ENCODE measurements at regions not wholly inside any gene's neighbourhood (a gene's known extent, or its start where the extent isn't known, plus 50 kb on each side); places are given as distances from the start of the nearest gene placed in this dataset.
"Not testable (repeated sequence)": the region's sequence is repeated elsewhere in the genome, so short reads cannot be mapped to it uniquely, and the experiment has no call there.

DNA sequence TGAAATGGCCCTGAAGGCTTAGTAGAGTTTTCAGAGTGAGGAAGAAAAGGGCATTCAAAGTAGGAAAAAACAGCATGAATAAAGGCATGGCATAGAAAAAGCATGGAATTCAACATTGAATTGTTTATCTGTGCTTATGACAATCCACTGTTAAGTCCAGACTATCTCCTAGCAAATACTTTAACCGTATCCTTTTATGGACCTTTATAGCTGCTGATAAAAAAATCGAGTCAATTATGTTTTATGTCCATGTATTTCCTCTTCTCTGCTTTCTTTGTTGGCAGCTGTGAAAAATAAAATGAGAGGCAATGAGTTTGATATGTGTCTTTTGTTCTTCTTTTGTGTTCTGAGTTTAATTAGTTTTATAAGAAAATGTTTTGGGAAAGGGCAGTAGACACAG is 70.4 kb downstream of the TDRD15 start:
- no peak for DNase-seq (ENCODE audit: low spot score)

DNA sequence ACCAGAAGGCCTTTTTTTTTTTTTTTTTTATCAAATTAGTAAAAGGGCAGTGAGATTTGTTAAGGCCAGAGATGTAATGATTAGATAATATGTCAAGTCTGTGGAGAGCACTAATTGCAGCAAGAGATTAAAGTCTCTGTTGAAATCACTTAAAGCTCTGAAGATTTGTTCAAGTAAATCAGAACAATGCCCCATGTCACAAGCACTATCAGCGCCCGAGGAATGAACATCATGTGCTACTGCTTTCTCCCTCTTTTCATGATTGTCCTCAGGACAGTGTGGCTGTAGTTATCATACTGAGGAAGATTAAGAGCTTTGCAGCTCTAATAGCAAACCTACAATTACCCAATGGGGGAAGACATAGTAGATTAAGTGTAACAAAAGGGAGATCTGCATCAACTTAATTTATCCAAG is 71.1 kb downstream of the TDRD15 start:
- no peak for DNase-seq (ENCODE audit: low spot score)

DNA sequence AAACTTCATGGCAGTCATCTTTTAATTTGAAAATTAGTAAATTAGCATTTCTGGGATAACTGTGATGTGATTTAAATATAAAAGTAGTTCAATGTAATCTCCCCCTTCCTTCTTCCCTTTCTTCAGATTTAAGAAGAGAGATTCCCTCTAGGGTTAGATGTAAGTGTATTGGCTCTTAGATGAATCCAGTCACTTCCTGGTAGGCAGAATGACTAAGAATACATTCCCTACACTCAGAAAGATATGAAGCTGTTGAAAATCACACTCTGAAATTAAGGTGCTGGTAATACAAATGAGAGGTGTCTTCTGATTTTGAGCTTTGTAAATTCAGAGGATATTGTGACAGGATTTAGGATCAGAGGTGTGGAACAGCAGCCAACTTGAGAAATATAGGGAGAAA is 71.6 kb downstream of the TDRD15 start:
- DNase-seq (ENCODE audit: low spot score) = no peak

DNA sequence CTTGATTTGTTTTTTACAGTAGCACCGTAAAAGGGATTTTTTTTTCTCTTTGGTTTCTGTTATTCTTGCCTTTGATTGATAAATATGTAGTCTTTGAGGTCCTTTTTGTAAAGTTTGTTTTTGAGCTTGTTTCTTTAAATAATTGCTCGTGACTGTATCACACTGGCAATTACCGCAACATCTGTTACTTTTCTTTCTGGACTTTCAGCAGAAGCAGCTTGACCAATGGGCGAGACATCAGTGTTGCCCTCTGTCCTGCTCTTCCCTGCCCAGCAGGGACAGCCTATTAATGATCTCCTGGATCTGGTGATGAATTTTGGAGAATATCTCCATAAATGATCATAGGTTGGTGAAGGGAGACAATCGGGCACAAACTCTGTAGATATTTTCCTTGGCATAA is 74.9 kb downstream of the TDRD15 start:
- DNase-seq (ENCODE audit: low spot score) = no peak

DNA sequence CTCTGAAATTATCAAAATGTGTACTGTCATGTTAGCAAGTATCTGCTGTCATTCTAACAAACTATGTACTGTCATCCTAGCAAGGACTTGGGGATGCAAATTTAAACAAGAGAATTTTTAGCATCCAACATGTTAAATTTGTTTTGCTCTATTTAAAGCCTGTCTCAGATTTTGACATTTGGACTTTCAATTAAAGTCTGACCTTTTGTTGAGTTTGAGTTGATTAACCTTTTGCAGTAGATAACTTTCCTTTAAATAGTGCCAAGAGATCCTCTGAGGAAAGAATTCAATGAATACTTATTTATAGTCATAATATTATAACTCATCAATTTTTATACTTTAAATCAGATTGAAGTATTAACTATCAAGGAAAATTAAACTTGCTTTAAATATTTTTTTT is 80.2 kb downstream of the TDRD15 start:
- DNase-seq (ENCODE audit: low spot score) = no peak

DNA sequence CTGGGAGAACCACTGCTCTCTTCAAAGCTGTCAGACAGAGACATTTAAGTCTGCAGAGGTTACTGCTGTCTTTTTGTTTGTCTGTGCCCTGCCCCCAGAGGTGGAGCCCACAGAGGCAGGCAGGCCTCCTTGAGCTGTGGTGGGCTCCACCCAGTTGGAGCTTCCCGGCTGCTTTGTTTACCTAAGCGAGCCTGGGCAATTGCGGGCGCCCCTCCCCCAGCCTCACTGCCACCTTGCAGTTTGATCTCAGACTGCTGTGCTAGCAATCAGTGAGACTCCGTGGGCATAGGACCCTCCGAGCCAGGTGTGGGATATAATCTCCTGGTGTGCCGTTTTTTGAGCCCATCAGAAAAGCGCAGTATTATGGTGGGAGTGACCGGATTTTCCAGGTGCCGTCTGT is 90.3 kb downstream of the TDRD15 start:
- DNase-seq (ENCODE audit: low spot score) = not testable (repeated sequence)

DNA sequence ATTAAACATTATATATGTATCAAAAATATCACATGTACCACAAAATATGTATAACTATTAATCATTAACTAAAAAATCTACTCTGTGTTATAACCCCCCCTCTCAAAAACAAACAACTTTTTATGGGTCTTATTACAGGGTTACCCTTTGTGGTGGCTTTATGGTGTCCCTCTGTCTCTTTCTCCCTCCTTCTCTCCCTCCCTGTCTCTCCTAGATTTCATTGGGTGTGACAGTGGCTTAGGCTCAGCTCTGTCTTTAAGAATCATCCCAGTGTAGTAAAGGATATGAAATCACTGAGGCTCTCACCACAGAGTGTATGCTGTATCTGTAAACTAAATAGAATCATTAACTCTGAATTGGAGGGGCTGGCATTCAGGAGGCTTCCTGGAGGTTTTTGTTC is 93.7 kb downstream of the TDRD15 start:
- DNase-seq (ENCODE audit: low spot score) = no peak

DNA sequence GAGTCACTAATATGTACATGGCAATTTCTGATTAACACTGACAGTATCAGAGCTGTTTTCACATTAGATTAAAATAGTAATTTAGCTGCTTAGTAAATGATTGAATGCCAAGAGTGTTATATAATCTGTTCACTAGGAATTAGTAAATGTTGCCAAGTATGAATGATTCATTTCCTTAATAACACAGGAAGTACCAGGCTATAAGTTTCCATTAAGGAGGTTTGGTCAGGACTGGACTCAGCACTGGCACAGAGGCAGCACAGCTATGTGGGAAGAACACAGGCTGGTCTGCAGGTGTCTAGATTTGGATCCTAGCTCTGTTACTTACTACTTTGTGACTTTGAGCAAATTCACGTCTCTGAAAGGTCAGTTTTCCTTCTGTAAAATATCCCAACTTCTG is 97.2 kb downstream of the TDRD15 start:
- no peak for DNase-seq (ENCODE audit: low spot score)

DNA sequence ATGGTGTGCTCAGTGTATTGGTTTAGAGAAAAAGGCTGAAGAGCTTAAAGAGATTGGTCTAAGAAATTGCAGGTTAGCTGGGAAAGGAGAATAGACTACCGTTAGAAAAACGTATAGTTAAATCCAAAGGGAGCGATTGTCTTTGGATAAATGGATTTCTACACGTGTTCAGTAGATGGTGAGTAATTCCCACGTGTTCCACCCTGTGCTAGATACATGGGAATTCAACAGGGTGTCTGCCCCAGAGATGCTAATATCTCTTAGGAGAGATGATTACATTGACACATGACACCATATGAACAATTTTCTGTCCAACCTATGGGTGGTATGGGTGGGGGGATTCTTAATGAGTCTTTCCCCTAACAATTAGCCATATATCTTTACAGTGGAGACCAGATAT is 99.8 kb downstream of the TDRD15 start:
- no peak for DNase-seq (ENCODE audit: low spot score)

DNA sequence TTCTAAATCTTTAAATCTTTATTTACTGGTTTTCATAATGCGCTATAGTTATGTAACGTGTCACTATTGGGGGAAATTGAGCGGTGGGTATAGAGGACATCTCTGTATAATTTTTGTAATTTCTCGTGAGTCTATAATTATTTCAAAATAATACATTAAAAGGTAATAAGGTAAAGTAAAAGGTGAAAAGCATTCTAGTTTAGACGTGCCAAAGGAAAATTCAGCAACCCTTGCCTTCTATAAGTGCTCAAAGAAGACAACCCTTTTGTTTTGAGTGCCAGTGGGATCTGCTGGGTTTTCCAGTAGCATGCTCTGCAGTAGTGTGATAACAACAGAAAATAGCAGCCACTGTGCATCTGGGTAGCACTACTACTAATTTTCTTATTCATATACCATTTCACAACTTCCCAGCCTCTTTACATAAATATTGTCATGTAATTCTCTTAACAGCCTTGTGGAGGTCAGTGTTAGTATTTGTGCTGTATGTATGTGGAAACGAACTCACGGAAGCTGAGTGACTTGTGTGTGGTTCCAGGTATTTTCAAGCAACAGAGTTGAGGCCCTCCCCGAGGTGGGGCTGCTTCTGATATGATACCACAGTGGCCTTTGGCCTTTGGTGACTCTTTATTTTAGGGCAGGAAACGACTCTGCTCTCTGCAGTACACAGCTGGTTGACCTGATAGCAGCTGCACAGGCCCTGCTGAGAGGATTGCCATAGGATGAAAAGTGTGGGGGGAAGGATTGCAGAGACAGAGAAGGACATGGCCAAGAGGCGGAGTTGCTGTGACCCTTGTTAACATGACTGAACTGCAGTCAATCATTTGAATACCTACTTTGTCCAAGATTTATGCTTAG is 104.5 kb downstream of the TDRD15 start:
- DNase-seq (ENCODE audit: low spot score) = no peak

DNA sequence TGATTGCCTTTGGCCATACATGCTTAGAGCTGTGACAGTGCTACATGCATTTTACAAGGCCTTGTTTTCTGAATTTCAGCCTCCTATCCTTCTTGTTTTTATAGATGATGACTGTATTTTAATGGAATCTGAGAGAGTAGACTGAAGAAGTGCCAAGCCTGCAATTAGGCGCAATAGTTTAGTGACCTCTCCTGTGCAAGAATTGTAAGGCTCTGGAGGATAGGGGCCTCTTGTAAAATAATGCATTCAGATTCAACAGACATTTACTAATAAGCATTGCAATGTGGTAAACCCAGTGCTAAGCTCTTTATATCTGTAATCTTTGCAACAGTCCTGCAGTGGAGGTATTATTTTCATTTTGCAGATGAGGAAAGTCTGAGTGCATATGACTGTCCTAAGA is 105.5 kb downstream of the TDRD15 start:
- DNase-seq (ENCODE audit: low spot score) = no peak

DNA sequence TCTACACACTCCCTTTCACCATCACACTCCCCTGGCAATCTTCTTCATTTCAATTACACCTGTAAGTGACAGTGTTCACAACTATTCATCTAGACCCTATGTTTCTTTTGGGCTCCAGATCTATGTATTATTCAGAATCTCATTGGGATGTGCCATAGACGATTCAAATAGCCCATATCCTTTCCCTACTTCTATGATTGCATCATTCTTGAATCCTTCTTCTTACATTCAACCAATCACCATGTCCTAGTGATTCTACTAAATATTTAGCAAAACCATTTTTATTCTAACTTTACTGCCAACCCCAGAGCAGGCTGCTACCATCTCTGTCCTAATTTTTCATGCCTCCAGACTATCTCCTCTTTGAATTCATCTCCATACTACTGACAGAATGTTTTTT is 106.4 kb downstream of the TDRD15 start:
- no peak for DNase-seq (ENCODE audit: low spot score)

DNA sequence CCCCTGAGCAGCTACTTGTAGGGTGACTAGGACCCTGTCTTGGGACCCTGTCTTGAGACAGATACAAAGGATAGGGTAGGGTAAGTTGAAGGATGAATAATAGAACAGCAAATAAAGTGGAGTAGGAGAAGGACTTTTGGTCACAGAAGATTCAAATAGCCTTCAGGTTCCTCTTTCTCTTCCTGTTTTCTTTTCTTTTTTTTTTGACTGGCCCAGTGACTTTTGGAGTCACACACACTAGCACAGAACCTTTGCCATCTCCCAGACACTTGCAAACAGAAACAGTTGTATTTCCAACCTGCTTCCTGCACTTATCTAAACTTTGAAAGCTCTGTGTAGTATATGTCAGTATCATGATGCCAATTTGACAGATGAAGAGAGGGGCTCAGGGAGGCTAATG is 108.2 kb downstream of the TDRD15 start:
- no peak for DNase-seq (ENCODE audit: low spot score)

DNA sequence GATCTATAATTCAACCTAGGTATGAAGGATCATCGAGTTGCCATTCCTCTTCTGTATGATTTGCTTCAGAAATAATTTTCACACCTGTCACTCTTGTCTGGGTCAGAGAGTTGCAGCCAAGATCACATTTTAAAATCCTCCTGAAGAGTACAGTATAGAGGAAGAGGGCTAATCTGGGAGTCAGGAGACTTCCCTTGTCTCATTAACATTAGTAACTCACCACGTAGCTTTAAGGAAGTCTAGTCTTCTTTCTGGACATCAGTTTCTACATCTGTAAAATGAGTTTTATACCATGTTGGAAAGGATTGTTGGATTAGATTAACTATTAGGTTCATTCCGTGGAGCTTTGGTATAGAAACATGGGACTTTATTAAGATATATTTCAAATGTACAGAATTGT is 109.4 kb downstream of the TDRD15 start:
- no peak for DNase-seq (ENCODE audit: low spot score)

DNA sequence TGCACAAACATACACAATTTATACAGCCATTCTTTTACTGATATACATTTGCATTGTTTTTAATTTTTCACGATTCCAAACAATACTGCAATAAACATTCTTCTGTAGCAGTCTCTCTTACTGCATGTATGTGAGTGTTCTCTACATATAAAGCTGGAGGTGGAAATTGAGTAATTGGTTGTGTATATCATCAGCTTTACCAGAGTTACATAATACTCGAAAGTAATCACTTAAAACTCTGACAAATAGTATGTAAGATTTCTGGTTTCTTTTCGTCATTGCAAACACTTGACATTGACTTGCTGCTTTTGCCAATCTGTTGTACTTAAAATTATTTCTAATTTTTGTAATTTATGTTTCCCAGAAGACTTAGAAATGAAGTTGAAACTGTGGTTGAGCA is 110.2 kb downstream of the TDRD15 start:
- no peak for DNase-seq (ENCODE audit: low spot score)

DNA sequence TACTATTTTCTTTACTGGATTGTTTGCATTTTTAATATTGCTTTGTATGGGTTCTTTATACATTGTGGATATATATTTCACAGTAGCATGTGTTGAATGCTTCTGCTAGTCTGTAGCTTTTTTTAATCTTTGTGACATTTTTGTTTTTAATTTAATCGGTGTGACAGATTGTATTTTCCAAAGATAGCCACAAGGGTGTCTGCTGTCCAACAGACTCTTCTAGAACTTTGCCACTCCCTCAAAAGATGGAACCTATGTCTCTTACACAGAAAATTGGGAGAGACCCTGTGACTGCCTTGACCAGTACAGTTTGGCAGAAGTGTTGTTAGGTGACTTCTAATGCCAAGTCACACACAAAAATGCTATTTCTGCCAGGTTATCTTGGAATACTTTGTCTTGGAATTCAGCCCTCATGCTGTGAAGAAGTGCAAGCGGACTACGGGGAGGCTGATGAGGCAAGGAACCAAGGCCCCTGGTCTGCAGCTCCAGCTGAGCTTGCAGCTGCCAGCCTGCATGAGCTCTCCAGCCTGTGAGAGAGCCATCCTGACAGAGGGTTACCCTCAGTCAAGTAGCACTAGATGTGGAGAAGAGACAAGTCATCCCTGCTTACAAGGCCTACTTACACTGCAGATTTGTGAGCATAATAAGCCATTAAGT is 110.8 kb downstream of the TDRD15 start:
- DNase-seq (ENCODE audit: low spot score) = no peak

DNA sequence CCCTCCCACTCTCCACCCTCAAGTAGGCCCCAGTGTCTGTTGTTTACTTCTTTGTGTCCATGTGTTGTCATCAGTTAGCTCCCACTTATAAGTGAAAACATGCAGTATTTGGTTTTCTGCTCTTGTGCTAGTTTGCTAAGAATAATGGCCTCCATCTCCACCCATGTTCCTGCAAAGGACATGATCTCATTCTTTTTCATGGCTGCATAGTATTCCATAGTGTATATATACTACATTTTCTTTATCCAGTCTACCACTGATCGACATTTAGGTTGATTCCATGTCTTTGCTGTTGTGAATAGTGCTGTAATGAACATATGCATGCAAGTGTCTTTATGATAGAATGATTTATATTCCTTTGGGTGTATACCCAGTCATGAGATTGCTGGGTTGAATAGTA is 116.0 kb downstream of the TDRD15 start:
- DNase-seq (ENCODE audit: low spot score) = not testable (repeated sequence)

DNA sequence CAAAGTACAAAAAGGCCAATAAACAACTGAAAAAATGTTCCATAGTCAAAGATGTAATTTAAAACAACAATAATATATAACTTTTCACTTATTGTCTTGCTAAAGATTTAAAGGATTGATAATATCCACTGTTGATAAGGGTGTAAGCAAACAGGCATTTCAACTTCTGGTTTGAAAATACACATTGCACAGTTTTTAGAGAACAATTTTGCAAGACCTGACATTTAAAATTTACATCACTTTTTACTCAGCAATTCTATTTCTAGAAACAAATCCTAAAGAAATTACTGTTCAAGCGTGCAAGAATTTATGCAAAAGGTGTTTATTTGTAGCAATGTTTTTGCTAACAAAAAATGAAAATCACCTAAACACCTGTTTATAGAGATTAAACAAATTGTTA is 120.4 kb downstream of the TDRD15 start:
- no peak for DNase-seq (ENCODE audit: low spot score)

DNA sequence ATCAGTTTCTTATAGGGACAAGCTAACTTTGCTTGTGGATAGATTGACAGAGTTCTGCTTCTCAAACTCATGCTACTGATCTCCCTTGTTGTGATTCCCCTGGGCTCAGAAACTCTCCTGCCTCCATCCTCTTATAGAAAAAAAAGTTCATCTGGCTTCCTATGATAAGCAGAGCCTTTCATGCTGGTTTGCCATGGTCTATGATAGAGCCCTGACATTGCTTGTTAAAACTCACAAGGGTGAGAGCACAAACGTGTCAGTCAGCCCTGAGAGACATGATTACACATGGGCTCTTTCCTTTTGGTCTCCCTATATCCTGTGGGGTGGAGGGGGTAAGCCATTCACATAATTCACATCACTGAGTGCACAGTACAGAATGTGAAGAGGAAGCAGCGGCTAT is 121.8 kb downstream of the TDRD15 start:
- DNase-seq (ENCODE audit: low spot score) = no peak

DNA sequence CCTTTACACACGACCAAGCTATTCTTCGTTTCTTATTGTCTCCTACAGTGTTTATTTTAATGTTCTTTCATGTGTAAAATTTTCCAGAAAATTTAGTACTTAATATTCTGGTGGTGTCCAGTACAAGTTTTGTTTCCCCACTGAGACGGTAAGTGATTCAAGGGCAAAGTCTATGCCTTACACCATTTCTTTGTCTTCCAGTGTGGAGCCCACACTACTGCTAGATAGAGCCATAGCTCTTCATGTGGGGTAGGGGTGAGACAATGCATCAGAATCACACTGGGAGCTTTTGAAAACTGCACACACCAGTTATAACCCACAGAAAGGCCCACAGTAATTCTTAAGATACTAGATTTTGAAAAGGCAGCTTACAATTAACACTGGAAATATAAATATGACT is 125.6 kb downstream of the TDRD15 start:
- no peak for DNase-seq (ENCODE audit: low spot score)

DNA sequence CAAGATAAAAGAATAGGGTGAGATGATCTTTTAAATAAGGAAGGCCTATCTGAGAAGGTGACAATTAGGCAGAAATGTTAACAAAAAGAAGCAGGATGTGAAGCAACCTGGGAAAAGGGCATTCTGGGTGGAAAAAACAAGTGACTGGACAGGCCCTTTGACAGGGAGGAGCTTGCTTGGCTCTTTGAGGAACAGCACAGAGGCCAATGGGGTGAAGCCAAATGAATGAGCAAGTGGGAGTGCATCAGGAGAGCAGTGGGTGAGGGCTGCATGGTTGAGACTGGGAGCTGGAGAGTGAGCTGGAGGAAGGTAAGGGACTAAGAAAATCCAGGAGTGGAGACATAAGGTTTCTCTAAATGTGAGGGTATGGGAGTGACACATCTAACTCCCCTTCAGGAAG is 126.9 kb downstream of the TDRD15 start:
- DNase-seq (ENCODE audit: low spot score) = no peak

DNA sequence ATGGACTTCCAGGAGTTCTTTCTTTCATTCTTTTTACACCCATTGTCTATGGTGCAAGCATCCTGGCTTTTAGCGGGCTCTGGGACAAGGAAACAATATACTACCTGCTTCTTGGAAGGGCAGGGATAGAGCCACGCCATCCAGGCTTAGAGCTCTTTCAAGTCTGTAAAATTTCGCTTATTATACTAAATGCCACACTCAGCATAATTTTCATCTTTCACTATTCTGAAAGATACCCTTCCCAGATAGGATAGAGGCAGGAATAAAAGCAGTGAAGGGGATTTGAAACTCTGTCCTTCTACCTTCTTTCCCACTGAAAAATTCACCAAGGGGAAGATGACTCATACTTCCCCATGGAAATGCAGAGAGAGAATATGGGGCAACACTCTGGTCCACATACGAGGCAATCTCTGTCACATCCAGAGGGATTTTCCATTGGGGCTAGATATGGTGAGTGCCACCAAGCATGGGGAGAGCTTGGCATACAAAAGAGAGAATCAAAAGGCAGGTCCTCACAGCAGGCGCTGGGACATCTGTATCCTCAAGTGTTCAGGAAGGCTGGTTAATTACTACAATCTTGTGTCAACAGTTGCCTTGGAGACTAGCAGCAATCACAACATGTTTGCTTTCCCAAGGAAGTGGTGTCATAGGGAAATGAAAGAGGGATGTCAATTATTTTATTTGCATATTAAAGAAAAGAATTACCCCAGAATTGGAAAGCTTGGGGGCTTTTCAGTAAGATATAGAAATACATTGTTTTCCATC is 127.6 kb downstream of the TDRD15 start:
- no peak for DNase-seq (ENCODE audit: low spot score)

Measured in ureter (tissue), 1 donor.